Activated T-cell treated with anti-CD3 and anti-CD28 coated beads, Interleukin-2, amount 50 U/mL, for 72 hours (primary cell): ENCODE measurements at regions not wholly inside any gene's neighbourhood (a gene's known extent, or its start where the extent isn't known, plus 50 kb on each side); places are given as distances from the start of the nearest gene placed in this dataset.

Experiments
- ATAC-seq, 2 donors: fragments of 150-1000 bp; cut with Tn5 transposase; replicated peaks in 1 of 2; 2 replicates each; pipeline ENCODE4 v1.10.0; 2021; ENCODE audit warnings: moderate library complexity in 2 of 2, mild to moderate bottlenecking in 1 of 2
- DNase-seq, 2 donors: peaks; one replicate each; pipeline ENCODE4 v3.0.0; 2021 to 2022; ENCODE audit warnings: mixed read lengths in 1 of 2
- H3K27ac Mint-ChIP-seq: one replicate; pipeline ENCODE4 v1.8.0; 2022; ENCODE audit warnings: mild to moderate bottlenecking, moderate library complexity, mixed read lengths
- H3K27me3 Mint-ChIP-seq: one replicate; pipeline ENCODE4 v1.8.0; 2022; ENCODE audit warnings: low read depth, mixed read lengths
- H3K36me3 Mint-ChIP-seq, 2 donors: one replicate each; pipeline ENCODE4 v1.8.0; 2022; ENCODE audit warnings: mixed read lengths in 2 of 2, mild to moderate bottlenecking in 1 of 2; ENCODE audit not compliant: insufficient read depth in 2 of 2
- H3K4me1 Mint-ChIP-seq: one replicate; pipeline ENCODE4 v1.8.0; 2022; ENCODE audit warnings: low read depth, mixed read lengths
- H3K4me3 Mint-ChIP-seq, 2 donors: one replicate each; pipeline ENCODE4 v1.8.0; 2022; ENCODE audit warnings: mild to moderate bottlenecking in 2 of 2, mixed read lengths in 2 of 2, moderate library complexity in 2 of 2
- H3K9me3 Mint-ChIP-seq, 2 donors: one replicate each; pipeline ENCODE4 v1.8.0; 2022; ENCODE audit warnings: mixed read lengths in 2 of 2

DNA sequence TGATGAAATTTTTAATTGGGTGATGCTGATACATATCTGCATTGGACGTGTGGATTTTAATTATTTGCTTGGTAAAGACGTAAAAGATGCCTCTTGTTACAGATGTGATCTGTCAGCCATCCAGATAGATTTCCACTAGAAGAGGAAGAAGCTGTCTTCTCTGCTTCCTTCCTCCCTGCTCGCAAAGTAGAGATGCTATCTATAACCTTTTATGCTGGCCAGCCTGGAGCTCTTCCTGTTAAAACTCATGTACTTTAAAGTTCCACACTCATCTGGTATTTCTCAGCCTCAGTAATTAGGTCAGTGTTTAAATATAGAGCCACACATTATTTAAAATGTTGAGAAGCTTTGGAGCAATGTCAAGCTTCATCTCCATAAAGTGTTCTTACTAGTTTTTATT is 51.2 kb upstream of the TMEM229A start:
- H3K36me3 Mint-ChIP-seq, result no peaks in the 10 kb centered on the region
- ATAC-seq (no peak), DNase-seq (no peak)
- H3K4me1 Mint-ChIP-seq, result no peaks in the 10 kb centered on the region
- no peaks in the 10 kb centered on the region for H3K27me3 Mint-ChIP-seq
- H3K4me3 Mint-ChIP-seq, result no peak overlapping the region
- H3K27ac Mint-ChIP-seq, result no peak overlapping the region
- H3K9me3 Mint-ChIP-seq, result peaks cover 0 to 4% of the 10 kb centered on the region in 2 donors
